Spleen (tissue), 7 donors: ENCODE measurements at regions not wholly inside any gene's neighbourhood (a gene's known extent, or its start where the extent isn't known, plus 50 kb on each side); places are given as distances from the start of the nearest gene placed in this dataset.

Experiments
- POLR2A ChIP-seq, 3 donors: fragments of 450-650 bp; IDR thresholded peaks; one replicate each; pipeline ENCODE4 v1.5.1; 2017; ENCODE audit warnings: antibody characterized with exemption in 3 of 3, mild to moderate bottlenecking in 1 of 3
- POLR2AphosphoS5 ChIP-seq, 3 donors: sonication (generic); formaldehyde crosslinking; IDR thresholded peaks; one replicate each; pipeline ENCODE4 v1.5.1; 2017; ENCODE audit warnings: antibody characterized with exemption in 3 of 3
- TF ChIP-seq, protein P1 (sequence below), 11 experiments: fragments of 200-600 bp in 7 of 11; fragments of 450-650 bp in 4 of 11; sonication (generic) in 4 of 11; IDR thresholded peaks in 8 of 11; conservative IDR thresholded peaks in 3 of 11; 1 replicate in 7 of 11; 2 replicates in 4 of 11; pipeline versions ENCODE4 v1.4.0 to v1.8.0; 2016 to 2021; ENCODE audit warnings: antibody characterized with exemption in 11 of 11, inconsistent platforms in 4 of 11, mild to moderate bottlenecking in 1 of 11
- donor health status: DM: no; HTN: no; CAD: no; lungs with moderate emphysema.
- donor health status: DM: no; HTN: no; CAD: no.
- donor health status: DM: no; HTN: no; CAD: no.

DNA sequence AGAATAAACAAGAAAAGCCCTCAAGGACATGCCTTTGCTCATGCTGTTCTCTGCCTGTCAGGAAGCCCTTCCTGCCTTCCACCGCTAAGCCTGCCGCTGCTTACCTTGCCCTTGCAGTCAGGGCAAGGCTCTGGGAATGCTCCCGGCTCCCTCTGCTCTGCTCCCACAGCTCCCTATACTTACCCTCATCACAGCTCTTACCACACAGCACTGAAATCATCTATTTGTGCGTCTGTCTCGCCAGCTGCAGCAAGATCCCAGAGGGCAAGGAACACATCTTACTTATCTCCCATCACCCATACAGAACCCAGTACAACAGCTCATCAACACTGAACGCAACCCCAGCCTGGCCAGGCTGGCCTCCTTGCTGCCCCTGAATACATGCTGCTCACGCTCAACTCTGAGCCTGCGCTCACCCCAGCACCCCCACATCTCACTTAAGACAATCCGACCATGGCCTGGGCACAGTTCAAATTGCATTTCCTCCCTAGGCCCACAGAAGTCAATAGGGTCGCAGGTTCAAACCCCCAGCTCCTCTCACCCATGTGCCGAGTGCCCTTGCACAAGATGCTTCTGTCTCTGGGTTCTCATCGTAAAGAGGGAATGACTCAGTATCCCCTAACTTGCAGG, 161.8 kb downstream of the IGLL1 start:
- TF ChIP-seq, protein P1, sequence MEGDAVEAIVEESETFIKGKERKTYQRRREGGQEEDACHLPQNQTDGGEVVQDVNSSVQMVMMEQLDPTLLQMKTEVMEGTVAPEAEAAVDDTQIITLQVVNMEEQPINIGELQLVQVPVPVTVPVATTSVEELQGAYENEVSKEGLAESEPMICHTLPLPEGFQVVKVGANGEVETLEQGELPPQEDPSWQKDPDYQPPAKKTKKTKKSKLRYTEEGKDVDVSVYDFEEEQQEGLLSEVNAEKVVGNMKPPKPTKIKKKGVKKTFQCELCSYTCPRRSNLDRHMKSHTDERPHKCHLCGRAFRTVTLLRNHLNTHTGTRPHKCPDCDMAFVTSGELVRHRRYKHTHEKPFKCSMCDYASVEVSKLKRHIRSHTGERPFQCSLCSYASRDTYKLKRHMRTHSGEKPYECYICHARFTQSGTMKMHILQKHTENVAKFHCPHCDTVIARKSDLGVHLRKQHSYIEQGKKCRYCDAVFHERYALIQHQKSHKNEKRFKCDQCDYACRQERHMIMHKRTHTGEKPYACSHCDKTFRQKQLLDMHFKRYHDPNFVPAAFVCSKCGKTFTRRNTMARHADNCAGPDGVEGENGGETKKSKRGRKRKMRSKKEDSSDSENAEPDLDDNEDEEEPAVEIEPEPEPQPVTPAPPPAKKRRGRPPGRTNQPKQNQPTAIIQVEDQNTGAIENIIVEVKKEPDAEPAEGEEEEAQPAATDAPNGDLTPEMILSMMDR (IDR thresholded peaks at IDR 0.05 in 8 of 11, conservative IDR thresholded peaks at IDR 0.05 in 3 of 11), result no peak
- TF ChIP-seq POLR2A (IDR thresholded peaks at IDR 0.05) (no peak), POLR2AphosphoS5 (IDR thresholded peaks at IDR 0.05) (peak in 1 of 3 donors; percentile 25)
